Gastrocnemius medialis (tissue), 4 donors: ENCODE measurements at regions not wholly inside any gene's neighbourhood (a gene's known extent, or its start where the extent isn't known, plus 50 kb on each side); places are given as distances from the start of the nearest gene placed in this dataset.

Experiments
- CTCF ChIP-seq, 5 experiments: fragments of 450-650 bp in 3 of 5; fragments of 200-600 bp in 2 of 5; sonication (generic) in 2 of 5; IDR thresholded peaks in 4 of 5; conservative IDR thresholded peaks in 1 of 5; 1 replicate in 4 of 5; 2 replicates in 1 of 5; pipeline ENCODE4 v1.5.1; 2016 to 2019; ENCODE audit warnings: antibody characterized with exemption in 5 of 5, mild to moderate bottlenecking in 3 of 5, moderate library complexity in 3 of 5
- POLR2A ChIP-seq, 2 donors: fragments of 450-650 bp; IDR thresholded peaks; one replicate each; pipeline ENCODE4 v1.6.1; 2017; ENCODE audit warnings: antibody characterized with exemption in 2 of 2, mild to moderate bottlenecking in 2 of 2, moderate library complexity in 2 of 2

GRCh38 chr7:155201325-155202087 is 96.2 kb upstream of the INSIG1 start:
- TF ChIP-seq POLR2A (IDR thresholded peaks at IDR 0.05) (no peak), CTCF (IDR thresholded peaks at IDR 0.05 in 4 of 5, conservative IDR thresholded peaks at IDR 0.05 in 1 of 5) (no peak)
